Naive thymus-derived CD4-positive, alpha-beta T cell (primary cell): ENCODE measurements at regions not wholly inside any gene's neighbourhood (a gene's known extent, or its start where the extent isn't known, plus 50 kb on each side); places are given as distances from the start of the nearest gene placed in this dataset.
"Not testable (repeated sequence)": the region's sequence is repeated elsewhere in the genome, so short reads cannot be mapped to it uniquely, and the experiment has no call there.

Experiments
- ATAC-seq: fragments of 150-1000 bp; cut with Tn5 transposase; 2 replicates; pipeline ENCODE4 v1.10.0; 2021; ENCODE audit warnings: mild to moderate bottlenecking, moderate library complexity
- CTCF ChIA-PET: fragments of 350-600 bp; sonication (Branson Sonifier 250); formaldehyde crosslinking; loops from one replicate; lab custom pipeline; 2021; ENCODE audit warnings: antibody characterized with exemption; lab: Charles Lee
- POLR2A ChIA-PET: fragments of 350-600 bp; sonication (Branson Sonifier 250); formaldehyde crosslinking; loops from one replicate; lab custom pipeline; 2021; ENCODE audit warnings: antibody characterized with exemption, inconsistent platforms; lab: Charles Lee
- DNase-seq, 9 donors: peaks; one replicate each; pipeline versions ENCODE4 v3.0.0 to v3.0.0-alpha.2; 2020 to 2022; ENCODE audit warnings: mixed read lengths in 1 of 9
- H3K27ac ChIP-seq: one replicate; pipeline ENCODE4 v1.7.0; 2013; ENCODE audit warnings: mild to moderate bottlenecking, low read depth, low read length, moderate library complexity
- H3K27me3 ChIP-seq, 2 donors: one replicate each; pipeline ENCODE4 v1.7.0; 2013; ENCODE audit warnings: low read length in 2 of 2, mild to moderate bottlenecking in 2 of 2, moderate library complexity in 2 of 2; ENCODE audit not compliant: control insufficient read depth in 2 of 2, insufficient read depth in 2 of 2
- H3K36me3 ChIP-seq, 3 experiments: 1 replicate in 2 of 3; 2 replicates in 1 of 3; pipeline ENCODE4 v1.7.0; 2013; ENCODE audit warnings: low read length in 3 of 3, mild to moderate bottlenecking in 3 of 3, moderate library complexity in 1 of 3; ENCODE audit not compliant: insufficient read depth in 3 of 3, control insufficient read depth in 2 of 3
- H3K4me1 ChIP-seq, 2 donors: one replicate each; pipeline ENCODE4 v1.7.0; 2013; ENCODE audit warnings: low read length in 2 of 2, mild to moderate bottlenecking in 2 of 2, moderate library complexity in 1 of 2; ENCODE audit not compliant: control insufficient read depth in 2 of 2, insufficient read depth in 2 of 2
- H3K4me3 ChIP-seq: 2 replicates; pipeline ENCODE4 v1.7.0; 2013; ENCODE audit warnings: mild to moderate bottlenecking, low read length
- H3K9me3 ChIP-seq, 3 experiments: 1 replicate in 2 of 3; 2 replicates in 1 of 3; pipeline ENCODE4 v1.7.0; 2013; ENCODE audit warnings: low read length in 3 of 3; ENCODE audit not compliant: control insufficient read depth in 2 of 3
- H3K27ac Mint-ChIP-seq, 9 donors: one replicate each; pipeline ENCODE4 v1.8.0; 2020 to 2022; ENCODE audit warnings: mixed read lengths in 9 of 9, mild to moderate bottlenecking in 8 of 9, moderate library complexity in 5 of 9, inconsistent platforms in 2 of 9
- H3K27me3 Mint-ChIP-seq, 5 donors: one replicate each; pipeline ENCODE4 v1.8.0; 2021 to 2022; ENCODE audit warnings: mixed read lengths in 5 of 5, mild to moderate bottlenecking in 1 of 5
- H3K36me3 Mint-ChIP-seq, 5 donors: one replicate each; pipeline ENCODE4 v1.8.0; 2020 to 2022; ENCODE audit warnings: mixed read lengths in 5 of 5, mild to moderate bottlenecking in 3 of 5, inconsistent platforms in 1 of 5
- H3K4me1 Mint-ChIP-seq, 7 donors: one replicate each; pipeline ENCODE4 v1.8.0; 2020 to 2022; ENCODE audit warnings: mixed read lengths in 7 of 7, mild to moderate bottlenecking in 3 of 7, inconsistent platforms in 1 of 7
- H3K4me3 Mint-ChIP-seq, 10 donors: one replicate each; pipeline ENCODE4 v1.8.0; 2020 to 2022; ENCODE audit warnings: mild to moderate bottlenecking in 10 of 10, mixed read lengths in 10 of 10, moderate library complexity in 6 of 10, inconsistent platforms in 2 of 10
- H3K9me3 Mint-ChIP-seq, 11 donors: one replicate each; pipeline ENCODE4 v1.8.0; 2020 to 2022; ENCODE audit warnings: mixed read lengths in 11 of 11, mild to moderate bottlenecking in 4 of 11, inconsistent platforms in 1 of 11, moderate library complexity in 1 of 11
- intact Hi-C, 2 donors: fragments of 100-400 bp; cut with micrococcal nuclease; formaldehyde crosslinking; loops; one replicate each; pipeline ENCODE4 v1.15.1; 2023

GRCh38 chr20:19921284-19921793 is 95.8 kb upstream of the NAA20 start:
- Histone ChIP-seq H3K27ac (no peak overlapping the region), H3K9me3 (no peaks in the 10 kb centered on the region), H3K4me3 (no peak overlapping the region), H3K27me3 (no peaks in the 10 kb centered on the region), H3K4me1 (no peaks in the 10 kb centered on the region), H3K36me3 (no peaks in the 10 kb centered on the region)
- Mint-ChIP-seq H3K9me3 (peaks cover 0 to 4% (median 0%) of the 10 kb centered on the region in 11 donors), H3K27me3 (peaks cover 0 to 10% (median 0%) of the 10 kb centered on the region in 5 donors), H3K4me1 (peaks cover 0 to 3% (median 0%) of the 10 kb centered on the region in 7 donors), H3K27ac (no peak overlapping the region), H3K4me3 (no peak overlapping the region), H3K36me3 (no peaks in the 10 kb centered on the region)
- ChIA-PET POLR2A (no interaction called here), CTCF (interaction anchor here (0.8 kb wide), 1 partner anchor 33 kb away, joined by 3 read pairs; no protein-coding TSS in a partner anchor)
- intact Hi-C loops: no loop called here
- DNase-seq (no peak), ATAC-seq (no peak)

- H3K4me1 Mint-ChIP-seq: not testable (repeated sequence)
Measured at GRCh38 chr20:19921829-19922228, 95.3 kb upstream of the NAA20 start.

GRCh38 chr20:19922716-19923115 is 94.4 kb upstream of the NAA20 start:
- Histone ChIP-seq H3K27me3 (no peaks in the 10 kb centered on the region), H3K27ac (no peak overlapping the region), H3K4me1 (no peaks in the 10 kb centered on the region), H3K9me3 (no peaks in the 10 kb centered on the region), H3K36me3 (no peaks in the 10 kb centered on the region), H3K4me3 (no peak overlapping the region)
- Mint-ChIP-seq H3K27ac (no peak overlapping the region), H3K36me3 (no peaks in the 10 kb centered on the region), H3K4me3 (no peak overlapping the region), H3K27me3 (peaks cover 0 to 7% (median 0%) of the 10 kb centered on the region in 5 donors), H3K4me1 (peaks cover 0 to 3% (median 0%) of the 10 kb centered on the region in 7 donors), H3K9me3 (peaks cover 0 to 4% (median 0%) of the 10 kb centered on the region in 11 donors)
- CTCF ChIA-PET: no interaction called here
- no peak for DNase-seq
- POLR2A ChIA-PET: no interaction called here
- ATAC-seq: no peak
- intact Hi-C loops: no loop called here

More at GRCh38 chr20:19921829-19922228, 95.3 kb upstream of the NAA20 start:
- H3K27ac ChIP-seq, H3K27me3 Mint-ChIP-seq, DNase-seq, H3K4me3 ChIP-seq, H3K36me3 ChIP-seq, ATAC-seq, POLR2A ChIA-PET, H3K9me3 ChIP-seq, H3K27ac Mint-ChIP-seq, intact Hi-C loops, H3K27me3 ChIP-seq, H3K4me3 Mint-ChIP-seq, H3K4me1 ChIP-seq, H3K36me3 Mint-ChIP-seq, H3K9me3 Mint-ChIP-seq: not testable (repeated sequence)
- CTCF ChIA-PET: interaction anchor here (0.8 kb wide), 1 partner anchor 32 kb away, joined by 3 read pairs; no protein-coding TSS in a partner anchor

GRCh38 chr20:19923762-19924161 is 93.4 kb upstream of the NAA20 start:
- POLR2A ChIA-PET: no interaction called here
- no peak overlapping the region for H3K27ac Mint-ChIP-seq
- no peak overlapping the region for H3K4me3 Mint-ChIP-seq

GRCh38 chr20:19924255-19924654 is 92.9 kb upstream of the NAA20 start:
- Histone ChIP-seq H3K27me3 (no peaks in the 10 kb centered on the region), H3K27ac (no peak overlapping the region), H3K4me3 (no peak overlapping the region), H3K9me3 (no peaks in the 10 kb centered on the region), H3K4me1 (no peaks in the 10 kb centered on the region), H3K36me3 (no peaks in the 10 kb centered on the region)
- H3K36me3 Mint-ChIP-seq: no peaks in the 10 kb centered on the region
- H3K4me3 Mint-ChIP-seq: no peak overlapping the region
- no peaks in the 10 kb centered on the region for H3K4me1 Mint-ChIP-seq
- no peaks in the 10 kb centered on the region for H3K9me3 Mint-ChIP-seq
- H3K27ac Mint-ChIP-seq: no peak overlapping the region
- ChIA-PET CTCF (no interaction called here), POLR2A (no interaction called here)
- ATAC-seq (no peak), DNase-seq (no peak)
- intact Hi-C loops: no loop called here
- H3K27me3 Mint-ChIP-seq: peaks cover 0 to 20% (median 0%) of the 10 kb centered on the region in 5 donors

More at GRCh38 chr20:19923762-19924161, 93.4 kb upstream of the NAA20 start:
- Histone ChIP-seq H3K27me3 (no peaks in the 10 kb centered on the region), H3K4me3 (no peak overlapping the region), H3K4me1 (no peaks in the 10 kb centered on the region), H3K36me3 (no peaks in the 10 kb centered on the region), H3K9me3 (no peaks in the 10 kb centered on the region), H3K27ac (no peak overlapping the region)
- intact Hi-C loops: no loop called here
- DNase-seq (no peak), ATAC-seq (no peak)
- no peaks in the 10 kb centered on the region for H3K9me3 Mint-ChIP-seq
- CTCF ChIA-PET: no interaction called here
- H3K27me3 Mint-ChIP-seq: peaks cover 0 to 17% (median 0%) of the 10 kb centered on the region in 5 donors
- H3K4me1 Mint-ChIP-seq: no peaks in the 10 kb centered on the region
- H3K36me3 Mint-ChIP-seq: no peaks in the 10 kb centered on the region

- no peaks in the 10 kb centered on the region for H3K36me3 Mint-ChIP-seq
- H3K4me3 Mint-ChIP-seq: no peak overlapping the region
- peaks cover 0 to 1% (median 0%) of the 10 kb centered on the region in 7 donors for H3K4me1 Mint-ChIP-seq
- no peaks in the 10 kb centered on the region for H3K36me3 ChIP-seq
- intact Hi-C loops: no loop called here
- peaks cover 0 to 1% (median 0%) of the 10 kb centered on the region in 11 donors for H3K9me3 Mint-ChIP-seq
- H3K9me3 ChIP-seq: no peaks in the 10 kb centered on the region
- peaks cover 0 to 24% (median 0%) of the 10 kb centered on the region in 5 donors for H3K27me3 Mint-ChIP-seq
- CTCF ChIA-PET: no interaction called here
- POLR2A ChIA-PET: no interaction called here
- H3K27me3 ChIP-seq: no peaks in the 10 kb centered on the region
- H3K27ac Mint-ChIP-seq: no peak overlapping the region
- H3K4me1 ChIP-seq: no peaks in the 10 kb centered on the region
- ATAC-seq (no peak), DNase-seq (no peak)
- no peak overlapping the region for H3K4me3 ChIP-seq
- no peak overlapping the region for H3K27ac ChIP-seq
Measured at GRCh38 chr20:19926591-19926990, 90.6 kb upstream of the NAA20 start.
